ENCODE measurements at regions not wholly inside any gene's neighbourhood (a gene's known extent, or its start where the extent isn't known, plus 50 kb on each side); places are given as distances from the start of the nearest gene placed in this dataset.

DNA sequence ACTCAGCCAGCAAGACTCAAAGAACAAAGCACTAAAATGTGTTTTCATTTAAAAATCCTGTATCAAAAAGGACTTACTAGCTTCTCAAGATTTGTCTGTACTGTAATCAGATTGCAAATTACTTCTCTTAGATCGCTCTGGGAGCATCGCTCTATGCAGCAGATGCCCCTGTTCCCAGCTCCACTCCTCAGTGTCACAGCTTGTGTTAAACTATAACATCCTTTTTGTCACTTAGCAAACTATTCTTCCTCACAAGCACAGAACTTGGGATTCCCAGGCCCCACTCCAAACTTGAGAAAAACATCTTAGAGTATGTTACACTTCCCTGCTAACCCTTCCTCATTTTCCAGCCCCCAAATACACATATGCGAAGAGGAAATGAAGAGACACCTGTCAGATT lies 85.1 kb upstream of the CHRM3 start:
- Histone ChIP-seq H3K27ac (ENCODE audit: low read depth, low read length) (no peak overlapping the region), H3K27me3 (ENCODE audit: control insufficient read depth, insufficient read depth, low read length) (no peaks in the 10 kb centered on the region), H3K36me3 (ENCODE audit: control insufficient read depth, insufficient read depth, low read length) (no peaks in the 10 kb centered on the region), H3K9me3 (ENCODE audit: control insufficient read depth, insufficient read depth, low read length) (no peaks in the 10 kb centered on the region), H3K4me3 (ENCODE audit: low read depth, low read length) (no peak overlapping the region), H3K4me1 (ENCODE audit: control insufficient read depth, insufficient read depth, low read length) (no peaks in the 10 kb centered on the region)
- peak in 2 of 6 donors; percentile 14 to 49 for DNase-seq (ENCODE audit: low read depth in 4 of 6, low spot score in 6 of 6)
- WGBS (ENCODE audit: insufficient coverage), result 72% methylated on average over 2 of the region's 3 CpGs

- DNase-seq (ENCODE audit: low read depth in 4 of 6, low spot score in 6 of 6), result no peak
- WGBS (ENCODE audit: insufficient coverage), result no CpG with 5 or more reads among the region's 7 CpGs
- Histone ChIP-seq H3K27ac (ENCODE audit: low read depth, low read length) (no peak overlapping the region), H3K36me3 (ENCODE audit: control insufficient read depth, insufficient read depth, low read length) (no peaks in the 10 kb centered on the region), H3K4me3 (ENCODE audit: low read depth, low read length) (no peak overlapping the region), H3K27me3 (ENCODE audit: control insufficient read depth, insufficient read depth, low read length) (no peaks in the 10 kb centered on the region), H3K9me3 (ENCODE audit: control insufficient read depth, insufficient read depth, low read length) (no peaks in the 10 kb centered on the region), H3K4me1 (ENCODE audit: control insufficient read depth, insufficient read depth, low read length) (no peaks in the 10 kb centered on the region)
Observed at GRCh38 chr1:239297910-239298309, 88.5 kb upstream of the CHRM3 start.

DNA sequence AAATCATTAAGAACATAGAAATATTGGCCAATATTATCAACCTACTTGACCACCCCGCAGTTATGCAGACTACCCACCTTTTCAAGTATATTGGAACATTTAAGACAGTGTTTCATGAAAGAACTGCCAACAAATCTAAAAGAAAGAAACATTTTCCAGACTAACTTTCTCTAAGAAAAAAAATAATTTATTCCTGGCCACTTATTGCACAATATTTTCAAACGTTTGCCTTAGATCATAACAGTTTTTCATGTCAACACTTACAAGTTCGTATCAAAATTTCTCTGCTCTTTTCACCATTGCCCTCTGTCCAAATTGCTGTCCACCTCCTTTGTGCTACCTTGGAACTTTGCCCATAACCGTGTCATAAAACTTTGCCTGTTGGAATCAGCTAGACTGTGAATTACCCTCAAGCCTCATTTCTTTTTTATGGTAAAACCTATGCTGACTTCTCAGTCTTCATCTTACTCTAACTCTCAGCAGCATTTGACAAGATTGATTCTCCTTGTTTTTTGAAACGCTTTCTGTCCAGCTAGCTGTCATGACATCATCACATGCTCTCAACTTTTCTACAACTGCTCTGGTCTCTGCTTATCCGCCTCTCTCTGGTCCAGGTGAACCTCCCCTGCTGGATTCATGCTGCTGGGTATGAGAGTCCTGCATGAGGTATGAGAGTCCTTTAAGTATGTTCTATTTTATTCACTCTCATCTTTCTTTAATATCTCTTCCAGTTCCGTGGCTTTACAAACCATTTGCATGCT lies 92.8 kb upstream of the CHRM3 start:
- no peaks in the 10 kb centered on the region for H3K27me3 ChIP-seq (ENCODE audit: control insufficient read depth, insufficient read depth, low read length)
- no peaks in the 10 kb centered on the region for H3K4me1 ChIP-seq (ENCODE audit: control insufficient read depth, insufficient read depth, low read length)
- WGBS (ENCODE audit: insufficient coverage), result 49% methylated on average over 5 of the region's 7 CpGs
- H3K36me3 ChIP-seq (ENCODE audit: control insufficient read depth, insufficient read depth, low read length), result no peaks in the 10 kb centered on the region
- DNase-seq (ENCODE audit: low read depth in 4 of 6, low spot score in 6 of 6), result no peak
- no peak overlapping the region for H3K27ac ChIP-seq (ENCODE audit: low read depth, low read length)
- H3K9me3 ChIP-seq (ENCODE audit: control insufficient read depth, insufficient read depth, low read length), result no peaks in the 10 kb centered on the region
- H3K4me3 ChIP-seq (ENCODE audit: low read depth, low read length), result no peak overlapping the region

GRCh38 chr1:239288820-239289554 lies 97.4 kb upstream of the CHRM3 start:
- H3K9me3 ChIP-seq (ENCODE audit: control insufficient read depth, insufficient read depth, low read length), result no peaks in the 10 kb centered on the region
- no peaks in the 10 kb centered on the region for H3K27me3 ChIP-seq (ENCODE audit: control insufficient read depth, insufficient read depth, low read length)
- WGBS (ENCODE audit: insufficient coverage), result 44% methylated on average over 1 of the region's 1 CpG
- H3K36me3 ChIP-seq (ENCODE audit: control insufficient read depth, insufficient read depth, low read length), result no peaks in the 10 kb centered on the region
- no peak overlapping the region for H3K27ac ChIP-seq (ENCODE audit: low read depth, low read length)
- no peaks in the 10 kb centered on the region for H3K4me1 ChIP-seq (ENCODE audit: control insufficient read depth, insufficient read depth, low read length)
- no peak overlapping the region for H3K4me3 ChIP-seq (ENCODE audit: low read depth, low read length)
- peak in 1 of 6 donors; percentile 80 for DNase-seq (ENCODE audit: low read depth in 4 of 6, low spot score in 6 of 6)

- no peaks in the 10 kb centered on the region for H3K9me3 ChIP-seq (ENCODE audit: control insufficient read depth, insufficient read depth, low read length)
- WGBS (ENCODE audit: insufficient coverage), result no CpG with 5 or more reads among the region's 4 CpGs
- H3K27me3 ChIP-seq (ENCODE audit: control insufficient read depth, insufficient read depth, low read length), result no peaks in the 10 kb centered on the region
- no peaks in the 10 kb centered on the region for H3K36me3 ChIP-seq (ENCODE audit: control insufficient read depth, insufficient read depth, low read length)
- H3K4me3 ChIP-seq (ENCODE audit: low read depth, low read length), result no peak overlapping the region
- no peak for DNase-seq (ENCODE audit: low read depth in 4 of 6, low spot score in 6 of 6)
- H3K27ac ChIP-seq (ENCODE audit: low read depth, low read length), result no peak overlapping the region
- H3K4me1 ChIP-seq (ENCODE audit: control insufficient read depth, insufficient read depth, low read length), result no peaks in the 10 kb centered on the region
Observed at GRCh38 chr1:239287296-239287695, 99.1 kb upstream of the CHRM3 start.

DNA sequence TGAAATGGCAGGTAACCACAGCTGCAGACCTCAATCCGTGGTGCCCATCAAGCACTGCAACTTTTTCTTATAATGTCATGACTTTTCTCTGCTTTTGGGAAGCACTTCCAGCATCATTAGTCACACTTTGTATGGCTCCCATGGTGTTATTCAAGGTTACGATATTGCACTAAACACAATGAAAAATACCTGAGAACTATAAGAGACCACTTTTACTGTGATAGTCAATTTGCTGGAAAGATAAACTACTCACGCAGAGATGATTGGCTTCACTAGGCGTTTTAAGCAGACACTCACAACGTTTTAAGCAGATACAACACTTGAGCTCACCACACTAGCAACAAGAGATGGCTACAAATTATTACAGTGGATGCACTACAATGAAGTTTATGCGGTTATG lies 103.2 kb upstream of the CHRM3 start:
- Histone ChIP-seq H3K27ac (ENCODE audit: low read depth, low read length) (no peak overlapping the region), H3K4me3 (ENCODE audit: low read depth, low read length) (no peak overlapping the region), H3K27me3 (ENCODE audit: control insufficient read depth, insufficient read depth, low read length) (no peaks in the 10 kb centered on the region), H3K36me3 (ENCODE audit: control insufficient read depth, insufficient read depth, low read length) (no peaks in the 10 kb centered on the region), H3K4me1 (ENCODE audit: control insufficient read depth, insufficient read depth, low read length) (no peaks in the 10 kb centered on the region), H3K9me3 (ENCODE audit: control insufficient read depth, insufficient read depth, low read length) (no peaks in the 10 kb centered on the region)
- DNase-seq (ENCODE audit: low read depth in 4 of 6, low spot score in 6 of 6), result peak in 1 of 6 donors; percentile 60
- 27% methylated on average over 1 of the region's 6 CpGs for WGBS (ENCODE audit: insufficient coverage)

GRCh38 chr1:239282411-239282810 lies 104.0 kb upstream of the CHRM3 start:
- H3K27ac ChIP-seq (ENCODE audit: low read depth, low read length), result no peak overlapping the region
- H3K36me3 ChIP-seq (ENCODE audit: control insufficient read depth, insufficient read depth, low read length), result no peaks in the 10 kb centered on the region
- no peaks in the 10 kb centered on the region for H3K27me3 ChIP-seq (ENCODE audit: control insufficient read depth, insufficient read depth, low read length)
- H3K4me3 ChIP-seq (ENCODE audit: low read depth, low read length), result no peak overlapping the region
- DNase-seq (ENCODE audit: low read depth in 4 of 6, low spot score in 6 of 6), result no peak
- no peaks in the 10 kb centered on the region for H3K4me1 ChIP-seq (ENCODE audit: control insufficient read depth, insufficient read depth, low read length)
- 83% methylated on average over 1 of the region's 3 CpGs for WGBS (ENCODE audit: insufficient coverage)
- H3K9me3 ChIP-seq (ENCODE audit: control insufficient read depth, insufficient read depth, low read length), result no peaks in the 10 kb centered on the region

GRCh38 chr1:239276051-239276450 lies 110.3 kb upstream of the CHRM3 start:
- H3K36me3 ChIP-seq (ENCODE audit: control insufficient read depth, insufficient read depth, low read length), result no peaks in the 10 kb centered on the region
- WGBS (ENCODE audit: insufficient coverage), result 81% methylated on average over 3 of the region's 5 CpGs
- no peak overlapping the region for H3K27ac ChIP-seq (ENCODE audit: low read depth, low read length)
- no peaks in the 10 kb centered on the region for H3K27me3 ChIP-seq (ENCODE audit: control insufficient read depth, insufficient read depth, low read length)
- no peaks in the 10 kb centered on the region for H3K4me1 ChIP-seq (ENCODE audit: control insufficient read depth, insufficient read depth, low read length)
- H3K4me3 ChIP-seq (ENCODE audit: low read depth, low read length), result no peak overlapping the region
- DNase-seq (ENCODE audit: low read depth in 4 of 6, low spot score in 6 of 6), result no peak
- H3K9me3 ChIP-seq (ENCODE audit: control insufficient read depth, insufficient read depth, low read length), result no peaks in the 10 kb centered on the region

GRCh38 chr1:239274242-239274830 lies 112.0 kb upstream of the CHRM3 start:
- no peak for DNase-seq (ENCODE audit: low read depth in 4 of 6, low spot score in 6 of 6)
- 89% methylated on average over 3 of the region's 4 CpGs for WGBS (ENCODE audit: insufficient coverage)
- Histone ChIP-seq H3K27me3 (ENCODE audit: control insufficient read depth, insufficient read depth, low read length) (no peaks in the 10 kb centered on the region), H3K9me3 (ENCODE audit: control insufficient read depth, insufficient read depth, low read length) (no peaks in the 10 kb centered on the region), H3K27ac (ENCODE audit: low read depth, low read length) (no peak overlapping the region), H3K36me3 (ENCODE audit: control insufficient read depth, insufficient read depth, low read length) (no peaks in the 10 kb centered on the region), H3K4me1 (ENCODE audit: control insufficient read depth, insufficient read depth, low read length) (no peaks in the 10 kb centered on the region), H3K4me3 (ENCODE audit: low read depth, low read length) (no peak overlapping the region)
